ENCODE measurements at regions not wholly inside any gene's neighbourhood (a gene's known extent, or its start where the extent isn't known, plus 50 kb on each side); places are given as distances from the start of the nearest gene placed in this dataset.

- peaks cover 11% of the 10 kb centered on the region for H3K4me1 ChIP-seq (ENCODE audit: control insufficient read depth, insufficient read depth, low read length)
- Mint-ChIP-seq H3K36me3 (ENCODE audit: low read depth) (no peaks in the 10 kb centered on the region), H3K4me3 (no peak overlapping the region), H3K27me3 (ENCODE audit: insufficient read depth) (no peaks in the 10 kb centered on the region), H3K4me1 (peaks cover 16% of the 10 kb centered on the region), H3K27ac (no peak overlapping the region), H3K9me3 (no peaks in the 10 kb centered on the region)
- no peak overlapping the region for H3K9ac ChIP-seq (ENCODE audit: extremely low read depth, low read length, poor library complexity, severe bottlenecking)
- no peak overlapping the region for H3K27ac ChIP-seq (ENCODE audit: low read depth, low read length)
- H3K36me3 ChIP-seq (ENCODE audit: control insufficient read depth, insufficient read depth, low read length), result no peaks in the 10 kb centered on the region
- 71 to 73% methylated on average over 4 of the region's 4 CpGs for WGBS, 2 experiments (ENCODE audit: insufficient coverage in 1 of 2, insufficient read length in 1 of 2)
- H3K9me3 ChIP-seq (ENCODE audit: control insufficient read depth, low read length), result no peaks in the 10 kb centered on the region
- no peak for DNase-seq
- TF ChIP-seq, protein P1, sequence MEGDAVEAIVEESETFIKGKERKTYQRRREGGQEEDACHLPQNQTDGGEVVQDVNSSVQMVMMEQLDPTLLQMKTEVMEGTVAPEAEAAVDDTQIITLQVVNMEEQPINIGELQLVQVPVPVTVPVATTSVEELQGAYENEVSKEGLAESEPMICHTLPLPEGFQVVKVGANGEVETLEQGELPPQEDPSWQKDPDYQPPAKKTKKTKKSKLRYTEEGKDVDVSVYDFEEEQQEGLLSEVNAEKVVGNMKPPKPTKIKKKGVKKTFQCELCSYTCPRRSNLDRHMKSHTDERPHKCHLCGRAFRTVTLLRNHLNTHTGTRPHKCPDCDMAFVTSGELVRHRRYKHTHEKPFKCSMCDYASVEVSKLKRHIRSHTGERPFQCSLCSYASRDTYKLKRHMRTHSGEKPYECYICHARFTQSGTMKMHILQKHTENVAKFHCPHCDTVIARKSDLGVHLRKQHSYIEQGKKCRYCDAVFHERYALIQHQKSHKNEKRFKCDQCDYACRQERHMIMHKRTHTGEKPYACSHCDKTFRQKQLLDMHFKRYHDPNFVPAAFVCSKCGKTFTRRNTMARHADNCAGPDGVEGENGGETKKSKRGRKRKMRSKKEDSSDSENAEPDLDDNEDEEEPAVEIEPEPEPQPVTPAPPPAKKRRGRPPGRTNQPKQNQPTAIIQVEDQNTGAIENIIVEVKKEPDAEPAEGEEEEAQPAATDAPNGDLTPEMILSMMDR (conservative IDR thresholded peaks at IDR 0.05), result no peak
- H3K27me3 ChIP-seq (ENCODE audit: control insufficient read depth, insufficient read depth, low read length, poor library complexity, severe bottlenecking), result no peaks in the 10 kb centered on the region
- no peak overlapping the region for H3K4me3 ChIP-seq (ENCODE audit: low read length)
Measured at GRCh38 chr12:38538319-38538718, 221.7 kb downstream of the ALG10B start.

- 100% methylated on average over 1 of the region's 1 CpG for WGBS, 2 experiments (ENCODE audit: insufficient coverage in 1 of 2, insufficient read length in 1 of 2)
Measured at GRCh38 chr12:38540156-38540555, 223.6 kb downstream of the ALG10B start.

GRCh38 chr12:38541849-38542248 lies 225.3 kb downstream of the ALG10B start:
- no peaks in the 10 kb centered on the region for H3K36me3 Mint-ChIP-seq (ENCODE audit: low read depth)
- H3K27me3 Mint-ChIP-seq (ENCODE audit: insufficient read depth), result no peaks in the 10 kb centered on the region
- no peak overlapping the region for H3K4me3 Mint-ChIP-seq
- Histone ChIP-seq H3K4me1 (ENCODE audit: control insufficient read depth, insufficient read depth, low read length) (peaks cover 22% of the 10 kb centered on the region), H3K27me3 (ENCODE audit: control insufficient read depth, insufficient read depth, low read length, poor library complexity, severe bottlenecking) (no peaks in the 10 kb centered on the region), H3K9me3 (ENCODE audit: control insufficient read depth, low read length) (no peaks in the 10 kb centered on the region), H3K9ac (ENCODE audit: extremely low read depth, low read length, poor library complexity, severe bottlenecking) (no peak overlapping the region), H3K4me3 (ENCODE audit: low read length) (no peak overlapping the region), H3K27ac (ENCODE audit: low read depth, low read length) (no peak overlapping the region), H3K36me3 (ENCODE audit: control insufficient read depth, insufficient read depth, low read length) (no peaks in the 10 kb centered on the region)
- TF ChIP-seq, protein P1 (conservative IDR thresholded peaks at IDR 0.05), result no peak
- no peak for DNase-seq
- no peaks in the 10 kb centered on the region for H3K9me3 Mint-ChIP-seq
- peaks cover 31% of the 10 kb centered on the region for H3K4me1 Mint-ChIP-seq
- H3K27ac Mint-ChIP-seq, result no peak overlapping the region

More at GRCh38 chr12:38540156-38540555, 223.6 kb downstream of the ALG10B start:
- Histone ChIP-seq H3K4me3 (ENCODE audit: low read length) (no peak overlapping the region), H3K36me3 (ENCODE audit: control insufficient read depth, insufficient read depth, low read length) (no peaks in the 10 kb centered on the region), H3K27ac (ENCODE audit: low read depth, low read length) (no peak overlapping the region), H3K9ac (ENCODE audit: extremely low read depth, low read length, poor library complexity, severe bottlenecking) (no peak overlapping the region), H3K27me3 (ENCODE audit: control insufficient read depth, insufficient read depth, low read length, poor library complexity, severe bottlenecking) (no peaks in the 10 kb centered on the region), H3K4me1 (ENCODE audit: control insufficient read depth, insufficient read depth, low read length) (peaks cover 22% of the 10 kb centered on the region), H3K9me3 (ENCODE audit: control insufficient read depth, low read length) (no peaks in the 10 kb centered on the region)
- Mint-ChIP-seq H3K4me1 (peaks cover 31% of the 10 kb centered on the region), H3K9me3 (no peaks in the 10 kb centered on the region), H3K36me3 (ENCODE audit: low read depth) (no peaks in the 10 kb centered on the region), H3K27me3 (ENCODE audit: insufficient read depth) (no peaks in the 10 kb centered on the region), H3K27ac (no peak overlapping the region), H3K4me3 (no peak overlapping the region)
- TF ChIP-seq, protein P1 (conservative IDR thresholded peaks at IDR 0.05), result no peak
- DNase-seq, result no peak

Measured in endodermal cell (in vitro differentiated cells).